WTC11 (cell line): ENCODE measurements at regions not wholly inside any gene's neighbourhood (a gene's known extent, or its start where the extent isn't known, plus 50 kb on each side); places are given as distances from the start of the nearest gene placed in this dataset.

Source experiments
- ATAC-seq: fragments of 200-7000 bp; cut with Tn5 transposase; 2 replicates; pipeline ENCODE4 v1.10.0; 2021; ENCODE audit warnings: mild to moderate bottlenecking, moderate library complexity
- CTCF ChIA-PET: fragments of 300-600 bp; sonication (Branson Sonifier 250); formaldehyde crosslinking; loops from one replicate; lab custom pipeline; 2021; ENCODE audit warnings: antibody characterized with exemption; lab: Charles Lee
- POLR2A ChIA-PET: fragments of 350-600 bp; sonication (Branson Sonifier 250); formaldehyde crosslinking; loops from one replicate; lab custom pipeline; 2021; ENCODE audit warnings: antibody characterized with exemption; lab: Charles Lee
- DNase-seq: peaks from one replicate; pipeline ENCODE4 v3.0.0; 2021; ENCODE audit warnings: low spot score
- H3K27ac Mint-ChIP-seq: 2 replicates; pipeline ENCODE4 v1.8.0; 2021; ENCODE audit warnings: mixed read lengths
- H3K27me3 Mint-ChIP-seq: 2 replicates; pipeline ENCODE4 v1.8.0; 2021; ENCODE audit warnings: low read depth, mild to moderate bottlenecking, moderate library complexity, mixed read lengths
- H3K36me3 Mint-ChIP-seq: 2 replicates; pipeline ENCODE4 v1.8.0; 2021; ENCODE audit warnings: mixed read lengths
- H3K4me1 Mint-ChIP-seq: 2 replicates; pipeline ENCODE4 v1.8.0; 2022; ENCODE audit warnings: mixed read lengths
- H3K4me3 Mint-ChIP-seq: 2 replicates; pipeline ENCODE4 v1.8.0; 2021; ENCODE audit warnings: mild to moderate bottlenecking, moderate library complexity, mixed read lengths
- H3K9me3 Mint-ChIP-seq: 2 replicates; pipeline ENCODE4 v1.8.0; 2021; ENCODE audit warnings: mixed read lengths
- ATF1 ChIP-seq: sonication (generic); formaldehyde crosslinking; IDR thresholded peaks from 2 replicates; pipeline ENCODE4 v1.8.1; 2023; ENCODE audit warnings: mild to moderate bottlenecking, moderate library complexity, missing genetic modification reagents
- ATF2 ChIP-seq: sonication (generic); formaldehyde crosslinking; IDR thresholded peaks from 2 replicates; pipeline ENCODE4 v1.8.1; 2022; ENCODE audit warnings: low read depth, missing genetic modification reagents, borderline replicate concordance
- CBFB ChIP-seq: sonication (generic); formaldehyde crosslinking; IDR thresholded peaks from 2 replicates; pipeline ENCODE4 v1.8.1; 2022; ENCODE audit warnings: mild to moderate bottlenecking, low read depth, missing genetic modification reagents
- CREB1 ChIP-seq: sonication (generic); formaldehyde crosslinking; IDR thresholded peaks from 2 replicates; pipeline ENCODE4 v1.8.0; 2023; ENCODE audit warnings: mild to moderate bottlenecking, missing genetic modification reagents
- E2F1 ChIP-seq: sonication (generic); formaldehyde crosslinking; IDR thresholded peaks from 2 replicates; pipeline ENCODE4 v1.8.0; 2022; ENCODE audit warnings: mild to moderate bottlenecking, missing genetic modification reagents
- ETV6 ChIP-seq: sonication (generic); formaldehyde crosslinking; IDR thresholded peaks from 2 replicates; pipeline ENCODE4 v1.8.1; 2022; ENCODE audit warnings: mild to moderate bottlenecking, missing genetic modification reagents
- FOXP1 ChIP-seq: sonication (generic); formaldehyde crosslinking; IDR thresholded peaks from 2 replicates; pipeline ENCODE4 v1.8.0; 2022; ENCODE audit warnings: missing genetic modification reagents, mild to moderate bottlenecking, moderate library complexity, borderline replicate concordance
- GABPB1 ChIP-seq: sonication (generic); formaldehyde crosslinking; IDR thresholded peaks from 2 replicates; pipeline ENCODE4 v1.8.1; 2023; ENCODE audit warnings: mild to moderate bottlenecking, missing genetic modification reagents
- GTF2I ChIP-seq: fragments of 250-450 bp; sonication (Bioruptor Pico); conservative IDR thresholded peaks from 2 replicates; pipeline ENCODE4 v1.4.0; 2021; ENCODE audit warnings: mild to moderate bottlenecking
- HMGA2 ChIP-seq: fragments of 250-450 bp; sonication (Bioruptor Pico); IDR thresholded peaks from 2 replicates; pipeline ENCODE4 v1.4.0; 2021; ENCODE audit warnings: mild to moderate bottlenecking, moderate library complexity
- IRF2 ChIP-seq: sonication (generic); formaldehyde crosslinking; IDR thresholded peaks from 2 replicates; pipeline ENCODE4 v1.8.0; 2022; ENCODE audit warnings: low read depth, missing genetic modification reagents, borderline replicate concordance
- MXD4 ChIP-seq: fragments of 250-450 bp; sonication (Bioruptor Pico); IDR thresholded peaks from 2 replicates; pipeline ENCODE4 v1.8.0; 2021; ENCODE audit warnings: mild to moderate bottlenecking, moderate library complexity, borderline replicate concordance
- MYBL2 ChIP-seq: sonication (generic); formaldehyde crosslinking; IDR thresholded peaks from 2 replicates; pipeline ENCODE4 v1.8.1; 2023; ENCODE audit warnings: mild to moderate bottlenecking, moderate library complexity, missing genetic modification reagents
- NFE2L1 ChIP-seq: sonication (generic); formaldehyde crosslinking; IDR thresholded peaks from 2 replicates; pipeline ENCODE4 v1.8.1; 2023; ENCODE audit warnings: missing genetic modification reagents
- NR1H2 ChIP-seq: sonication (generic); formaldehyde crosslinking; IDR thresholded peaks from 2 replicates; pipeline ENCODE4 v1.9.0; 2021; ENCODE audit warnings: mild to moderate bottlenecking, moderate library complexity, missing genetic modification reagents
- NR2C2 ChIP-seq: sonication (generic); formaldehyde crosslinking; IDR thresholded peaks from 2 replicates; pipeline ENCODE4 v1.8.0; 2022; ENCODE audit warnings: mild to moderate bottlenecking, missing genetic modification reagents
- SMAD3 ChIP-seq: sonication (generic); formaldehyde crosslinking; IDR thresholded peaks from 2 replicates; pipeline ENCODE4 v1.8.0; 2022; ENCODE audit warnings: missing genetic modification reagents, mild to moderate bottlenecking, borderline replicate concordance
- SMAD4 ChIP-seq: sonication (generic); formaldehyde crosslinking; IDR thresholded peaks from 2 replicates; pipeline ENCODE4 v1.8.0; 2022; ENCODE audit warnings: mild to moderate bottlenecking, missing genetic modification reagents
- TP53 ChIP-seq: sonication (generic); formaldehyde crosslinking; IDR thresholded peaks from 2 replicates; pipeline ENCODE4 v1.8.1; 2023; ENCODE audit warnings: mild to moderate bottlenecking, missing genetic modification reagents
- ZNF317 ChIP-seq: sonication (generic); formaldehyde crosslinking; IDR thresholded peaks from 2 replicates; pipeline ENCODE4 v1.8.1; 2023; ENCODE audit warnings: low read depth, mild to moderate bottlenecking, moderate library complexity, missing genetic modification reagents, borderline replicate concordance
- ZNF396 ChIP-seq: fragments of 250-450 bp; sonication (Bioruptor Pico); IDR thresholded peaks from 2 replicates; pipeline ENCODE4 v1.8.0; 2021; ENCODE audit warnings: mild to moderate bottlenecking, moderate library complexity, borderline replicate concordance
- ZNF416 ChIP-seq: fragments of 250-450 bp; sonication (Bioruptor Pico); IDR thresholded peaks from 2 replicates; pipeline ENCODE4 v1.9.0; 2021; ENCODE audit warnings: mild to moderate bottlenecking, inconsistent platforms
- ZNF512 ChIP-seq: sonication (generic); formaldehyde crosslinking; IDR thresholded peaks from 2 replicates; pipeline ENCODE4 v1.8.1; 2022; ENCODE audit warnings: missing genetic modification reagents, borderline replicate concordance
- ZNF532 ChIP-seq: fragments of 250-450 bp; sonication (Bioruptor Pico); IDR thresholded peaks from 2 replicates; pipeline ENCODE4 v1.9.0; 2021; ENCODE audit warnings: mild to moderate bottlenecking, borderline replicate concordance
- TF ChIP-seq, protein P1 (sequence below): fragments of 250-450 bp; sonication (Bioruptor Pico); IDR thresholded peaks from 2 replicates; pipeline ENCODE4 v1.8.0; 2021; ENCODE audit warnings: mild to moderate bottlenecking
- TF ChIP-seq, protein P2 (sequence below): sonication (generic); formaldehyde crosslinking; IDR thresholded peaks from 2 replicates; pipeline ENCODE4 v1.8.1; 2023; ENCODE audit warnings: mild to moderate bottlenecking, missing genetic modification reagents, moderate library complexity

DNA sequence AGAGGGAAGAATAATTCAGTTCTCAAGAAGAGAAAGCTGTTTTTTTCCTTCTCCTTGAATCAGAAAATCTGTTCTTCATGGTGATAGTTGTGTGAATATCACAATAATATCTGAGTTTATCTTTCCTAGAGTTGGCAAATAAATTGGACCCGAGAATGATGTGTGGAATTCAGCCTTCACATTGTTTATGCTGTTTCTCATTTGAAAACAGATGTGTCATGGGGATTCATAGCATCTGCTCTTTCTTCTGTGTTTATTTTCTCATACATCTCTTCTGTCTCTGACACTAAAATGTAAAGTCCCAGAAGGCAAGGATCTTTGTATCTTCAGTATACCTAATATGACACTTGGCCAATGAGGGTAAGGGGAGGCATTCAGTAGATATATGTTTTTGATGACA is 103.6 kb upstream of the SGK1 start:
- no peak for TF ChIP-seq ZNF512
- no peak for TF ChIP-seq SMAD4 (CRISPR knock-in tag)
- TF ChIP-seq ATF2, result no peak
- no peak for TF ChIP-seq ATF1 (CRISPR knock-in tag)
- no peak for TF ChIP-seq GABPB1 (CRISPR knock-in tag)
- no peak for TF ChIP-seq CREB1 (CRISPR knock-in tag)
- no peak for TF ChIP-seq TP53 (CRISPR knock-in tag)
- no peak for TF ChIP-seq HMGA2 (CRISPR knock-in tag)
- TF ChIP-seq, protein P1, sequence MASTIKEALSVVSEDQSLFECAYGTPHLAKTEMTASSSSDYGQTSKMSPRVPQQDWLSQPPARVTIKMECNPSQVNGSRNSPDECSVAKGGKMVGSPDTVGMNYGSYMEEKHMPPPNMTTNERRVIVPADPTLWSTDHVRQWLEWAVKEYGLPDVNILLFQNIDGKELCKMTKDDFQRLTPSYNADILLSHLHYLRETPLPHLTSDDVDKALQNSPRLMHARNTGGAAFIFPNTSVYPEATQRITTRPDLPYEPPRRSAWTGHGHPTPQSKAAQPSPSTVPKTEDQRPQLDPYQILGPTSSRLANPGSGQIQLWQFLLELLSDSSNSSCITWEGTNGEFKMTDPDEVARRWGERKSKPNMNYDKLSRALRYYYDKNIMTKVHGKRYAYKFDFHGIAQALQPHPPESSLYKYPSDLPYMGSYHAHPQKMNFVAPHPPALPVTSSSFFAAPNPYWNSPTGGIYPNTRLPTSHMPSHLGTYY (CRISPR knock-in tag), result no peak
- TF ChIP-seq ZNF396, result no peak
- no peak for TF ChIP-seq NR2C2 (CRISPR knock-in tag)
- no peak for TF ChIP-seq MYBL2 (CRISPR knock-in tag)
- TF ChIP-seq MXD4 (CRISPR knock-in tag), result no peak
- no peak for TF ChIP-seq IRF2
- no peak for TF ChIP-seq CBFB (CRISPR knock-in tag)
- H3K4me1 Mint-ChIP-seq, result no peaks in the 10 kb centered on the region
- no peak overlapping the region for H3K27ac Mint-ChIP-seq
- no peaks in the 10 kb centered on the region for H3K27me3 Mint-ChIP-seq
- H3K4me3 Mint-ChIP-seq, result no peak overlapping the region
- H3K36me3 Mint-ChIP-seq, result peaks cover 12% of the 10 kb centered on the region
- CTCF ChIA-PET, result no interaction called here
- POLR2A ChIA-PET, result no interaction called here
- H3K9me3 Mint-ChIP-seq, result peaks cover 23% of the 10 kb centered on the region
- DNase-seq, result no peak
- no peak for ATAC-seq

DNA sequence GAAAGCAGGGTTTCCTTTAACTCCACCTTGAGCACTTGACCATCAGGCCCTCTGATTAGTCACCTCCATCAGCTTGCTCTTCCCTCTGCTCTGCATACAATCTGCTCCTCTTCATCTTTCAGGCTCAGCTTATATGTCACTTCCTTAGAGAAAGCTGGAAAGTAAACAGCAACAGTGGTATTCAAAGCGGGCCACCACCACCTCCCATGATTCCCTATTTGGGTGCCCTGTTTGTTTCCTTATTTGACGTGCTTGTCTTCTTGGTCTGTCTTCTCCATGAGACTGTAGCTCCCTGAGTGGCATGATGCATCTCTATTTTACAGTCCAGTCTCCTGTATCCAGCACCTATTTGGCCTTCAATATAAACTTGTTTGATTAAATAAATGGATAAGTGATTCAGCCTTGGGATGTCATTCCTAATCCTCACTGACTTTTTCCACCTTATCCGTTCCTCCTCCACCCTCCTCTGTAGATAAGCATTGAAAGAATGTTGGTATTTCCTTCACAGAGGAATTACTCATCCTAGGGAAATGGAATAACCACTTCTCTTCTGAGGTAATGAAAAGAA is 102.8 kb upstream of the SGK1 start:
- CTCF ChIA-PET, result no interaction called here
- Mint-ChIP-seq H3K4me1 (peaks cover under 1% of the 10 kb centered on the region), H3K27me3 (no peaks in the 10 kb centered on the region), H3K9me3 (peaks cover 23% of the 10 kb centered on the region), H3K4me3 (no peak overlapping the region), H3K36me3 (peaks cover 12% of the 10 kb centered on the region), H3K27ac (no peak overlapping the region)
- ATAC-seq, result no peak
- DNase-seq, result no peak
- POLR2A ChIA-PET, result no interaction called here
- TF ChIP-seq FOXP1 (CRISPR knock-in tag), result no peak
- TF ChIP-seq NR1H2 (CRISPR knock-in tag), result no peak
- TF ChIP-seq, protein P1 (CRISPR knock-in tag), result no peak
- TF ChIP-seq ZNF532 (CRISPR knock-in tag), result no peak
- no peak for TF ChIP-seq NFE2L1 (CRISPR knock-in tag)
- no peak for TF ChIP-seq ETV6 (CRISPR knock-in tag)
- TF ChIP-seq GTF2I (CRISPR knock-in tag), result no peak
- TF ChIP-seq E2F1 (CRISPR knock-in tag), result no peak
- TF ChIP-seq ZNF416 (CRISPR knock-in tag), result no peak
- TF ChIP-seq, protein P2, sequence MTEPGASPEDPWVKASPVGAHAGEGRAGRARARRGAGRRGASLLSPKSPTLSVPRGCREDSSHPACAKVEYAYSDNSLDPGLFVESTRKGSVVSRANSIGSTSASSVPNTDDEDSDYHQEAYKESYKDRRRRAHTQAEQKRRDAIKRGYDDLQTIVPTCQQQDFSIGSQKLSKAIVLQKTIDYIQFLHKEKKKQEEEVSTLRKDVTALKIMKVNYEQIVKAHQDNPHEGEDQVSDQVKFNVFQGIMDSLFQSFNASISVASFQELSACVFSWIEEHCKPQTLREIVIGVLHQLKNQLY, result no peak
- no peak for TF ChIP-seq SMAD4 (CRISPR knock-in tag)
- TF ChIP-seq SMAD3, result no peak
- no peak for TF ChIP-seq ZNF317 (CRISPR knock-in tag)
